ENCODE measurements at regions not wholly inside any gene's neighbourhood (a gene's known extent, or its start where the extent isn't known, plus 50 kb on each side); places are given as distances from the start of the nearest gene placed in this dataset.

- Histone ChIP-seq H4K20me1 (ENCODE audit: insufficient read depth) (no peaks in the 10 kb centered on the region), H2AFZ (ENCODE audit: low read depth) (no peak overlapping the region), H3K79me2 (ENCODE audit: insufficient read depth) (no peaks in the 10 kb centered on the region), H3K4me1 (ENCODE audit: control insufficient read depth in 1 of 2, insufficient read depth in 2 of 2, low read depth in 1 of 2, low read length in 1 of 2) (peaks cover 6 to 7% of the 10 kb centered on the region in 2 experiments; a peak in 3 of 4 replicates), H3K27me3 (ENCODE audit: insufficient read depth) (no peaks in the 10 kb centered on the region), H3K36me3 (replicated peaks in 1 of 2; ENCODE audit: control insufficient read depth in 1 of 2, insufficient read depth in 2 of 2, low read length in 1 of 2) (no peaks in the 10 kb centered on the region), H3K4me3 (ENCODE audit: low read depth in 2 of 2, low read length in 1 of 2) (no peak overlapping the region), H3K4me2 (no peak overlapping the region), H3K9ac (no peak overlapping the region), H3K9me3 (no peaks in the 10 kb centered on the region), H3K27ac (ENCODE audit: low read depth in 2 of 2, low read length in 1 of 2) (no peak overlapping the region), H3F3A (replicated peaks; ENCODE audit: insufficient read depth) (peaks cover 3% of the 10 kb centered on the region), H3K9me2 (no peaks in the 10 kb centered on the region)
- CTCF ChIA-PET: interaction anchor here (0.8 to 1.5 kb wide), 2 partner anchors 9 to 102 kb away, joined by 3 read pairs; no protein-coding TSS in a partner anchor
- no peak for TF ChIP-seq SIN3A (IDR thresholded peaks at IDR 0.05; ENCODE audit: borderline replicate concordance, low read depth, low read length)
- no peak for TF ChIP-seq RCOR1 (IDR thresholded peaks at IDR 0.05; ENCODE audit: low read length)
- TF ChIP-seq USF2 (IDR thresholded peaks at IDR 0.05; ENCODE audit: borderline replicate concordance, low read depth, low read length): no peak
- TF ChIP-seq MEF2A (IDR thresholded peaks at IDR 0.05; ENCODE audit: borderline replicate concordance, low read depth): no peak
- DNase-seq: no peak
- POLR2A ChIA-PET: no interaction called here
- 93% methylated on average over 4 of the region's 4 CpGs for WGBS (ENCODE audit: low lambda C conversion rate)
Measured at GRCh38 chr4:159042868-159043267, 60.0 kb upstream of the RAPGEF2 start.

- DNase-seq: no peak
- no peaks in the 10 kb centered on the region for H3K27me3 ChIP-seq (ENCODE audit: insufficient read depth)
- no peak overlapping the region for H3K4me3 ChIP-seq (ENCODE audit: low read depth in 2 of 2, low read length in 1 of 2)
- ChIA-PET POLR2A (no interaction called here), CTCF (interaction anchor here (0.8 to 1.5 kb wide), 2 partner anchors 10 to 103 kb away, joined by 3 read pairs; no protein-coding TSS in a partner anchor)
- H3K4me2 ChIP-seq: no peak overlapping the region
- H2AFZ ChIP-seq (ENCODE audit: low read depth): no peak overlapping the region
- no peaks in the 10 kb centered on the region for H4K20me1 ChIP-seq (ENCODE audit: insufficient read depth)
- no peak overlapping the region for H3K9ac ChIP-seq
- no peaks in the 10 kb centered on the region for H3K9me3 ChIP-seq
- WGBS (ENCODE audit: low lambda C conversion rate): 66% methylated on average over 3 of the region's 3 CpGs
- H3K9me2 ChIP-seq: no peaks in the 10 kb centered on the region
- TF ChIP-seq USF1 (IDR thresholded peaks at IDR 0.05; ENCODE audit: borderline replicate concordance, low read depth) (no peak), RXRA (IDR thresholded peaks at IDR 0.05; ENCODE audit: borderline replicate concordance, low read depth) (no peak), TCF12 (IDR thresholded peaks at IDR 0.05) (no peak)
- H3K27ac ChIP-seq (ENCODE audit: low read depth in 2 of 2, low read length in 1 of 2): no peak overlapping the region
- no peaks in the 10 kb centered on the region for H3K79me2 ChIP-seq (ENCODE audit: insufficient read depth)
- peaks cover 6 to 14% of the 10 kb centered on the region in 2 experiments; a peak in 3 of 4 replicates for H3K4me1 ChIP-seq (ENCODE audit: control insufficient read depth in 1 of 2, insufficient read depth in 2 of 2, low read depth in 1 of 2, low read length in 1 of 2)
- no peaks in the 10 kb centered on the region for H3K36me3 ChIP-seq (replicated peaks in 1 of 2; ENCODE audit: control insufficient read depth in 1 of 2, insufficient read depth in 2 of 2, low read length in 1 of 2)
- peaks cover 6% of the 10 kb centered on the region for H3F3A ChIP-seq (replicated peaks; ENCODE audit: insufficient read depth)
Measured at GRCh38 chr4:159043861-159044260, 59.0 kb upstream of the RAPGEF2 start.

- Histone ChIP-seq H3K27ac (ENCODE audit: low read depth in 2 of 2, low read length in 1 of 2) (no peak overlapping the region), H3K79me2 (ENCODE audit: insufficient read depth) (no peaks in the 10 kb centered on the region), H3K9me3 (no peaks in the 10 kb centered on the region), H3K4me2 (no peak overlapping the region), H3K9ac (no peak overlapping the region), H3K4me3 (ENCODE audit: low read depth in 2 of 2, low read length in 1 of 2) (no peak overlapping the region), H3F3A (replicated peaks; ENCODE audit: insufficient read depth) (peaks cover 9% of the 10 kb centered on the region), H4K20me1 (ENCODE audit: insufficient read depth) (no peaks in the 10 kb centered on the region), H3K4me1 (ENCODE audit: control insufficient read depth in 1 of 2, insufficient read depth in 2 of 2, low read depth in 1 of 2, low read length in 1 of 2) (peaks cover 6 to 14% of the 10 kb centered on the region in 2 experiments; a peak in 3 of 4 replicates), H3K36me3 (replicated peaks in 1 of 2; ENCODE audit: control insufficient read depth in 1 of 2, insufficient read depth in 2 of 2, low read length in 1 of 2) (no peaks in the 10 kb centered on the region), H3K9me2 (no peaks in the 10 kb centered on the region), H2AFZ (ENCODE audit: low read depth) (no peak overlapping the region), H3K27me3 (ENCODE audit: insufficient read depth) (no peaks in the 10 kb centered on the region)
- ChIA-PET POLR2A (no interaction called here), CTCF (no interaction called here)
- DNase-seq: no peak
- no peak for TF ChIP-seq GABPA (IDR thresholded peaks at IDR 0.05; ENCODE audit: low read depth)
- no peak for TF ChIP-seq ELF1 (IDR thresholded peaks at IDR 0.05)
- no peak for TF ChIP-seq SIN3A (IDR thresholded peaks at IDR 0.05; ENCODE audit: borderline replicate concordance, low read depth, low read length)
- no peak for TF ChIP-seq GATA2 (CRISPR knock-in tag; IDR thresholded peaks at IDR 0.05)
- no peak for TF ChIP-seq IRF3 (IDR thresholded peaks at IDR 0.05; ENCODE audit: low read depth, low read length)
- no peak for TF ChIP-seq EP300 (IDR thresholded peaks at IDR 0.05; ENCODE audit: borderline replicate concordance in 1 of 2, low read depth in 1 of 2, low read length in 1 of 2)
- no peak for TF ChIP-seq EZH2phosphoT487 (IDR thresholded peaks at IDR 0.05; ENCODE audit: borderline replicate concordance, low read depth)
- no peak for TF ChIP-seq PBX3 (IDR thresholded peaks at IDR 0.05)
- no peak for TF ChIP-seq RCOR1 (IDR thresholded peaks at IDR 0.05; ENCODE audit: low read length)
- TF ChIP-seq RFX5 (IDR thresholded peaks at IDR 0.05; ENCODE audit: low read length): no peak
Measured at GRCh38 chr4:159045321-159045720, 57.6 kb upstream of the RAPGEF2 start.

Data from SK-N-SH (cell line).